GM12878 (cell line): ENCODE measurements at regions not wholly inside any gene's neighbourhood (a gene's known extent, or its start where the extent isn't known, plus 50 kb on each side); places are given as distances from the start of the nearest gene placed in this dataset.

Experiments
- BCL11A ChIP-seq: IDR thresholded peaks from 2 replicates; pipeline ENCODE4 v1.6.1; 2011; ENCODE audit warnings: low read depth, low read length
- CTCF ChIP-seq, 3 experiments: IDR thresholded peaks in 2 of 3; conservative IDR thresholded peaks in 1 of 3; 2 replicates each; pipeline ENCODE4 v1.5.1; 2011; ENCODE audit warnings: low read depth in 3 of 3, low read length in 3 of 3, mild to moderate bottlenecking in 3 of 3, control low read depth in 2 of 3, moderate library complexity in 2 of 3, inconsistent platforms in 1 of 3, mixed read lengths in 1 of 3; ENCODE audit not compliant: control insufficient read depth in 2 of 3, insufficient read depth in 1 of 3; ENCODE audit errors: extremely low read depth in 1 of 3
- EP300 ChIP-seq, 2 experiments: fragments of 150-350 bp in 1 of 2; IDR thresholded peaks; 2 replicates each; pipeline ENCODE4 v1.6.1; 2011 to 2012; ENCODE audit warnings: low read depth in 2 of 2, low read length in 2 of 2, borderline replicate concordance in 1 of 2, improper control_type of control experiment in 1 of 2, inconsistent platforms in 1 of 2; ENCODE audit not compliant: control insufficient read depth in 1 of 2
- FOXM1 ChIP-seq: IDR thresholded peaks from 2 replicates; pipeline ENCODE4 v1.6.1; 2012; ENCODE audit warnings: low read depth, mild to moderate bottlenecking, inconsistent platforms, low read length, moderate library complexity
- MAX ChIP-seq: IDR thresholded peaks from 2 replicates; pipeline ENCODE4 v1.6.1; 2012; ENCODE audit warnings: low read depth, low read length, improper control_type of control experiment
- MTA2 ChIP-seq: fragments of 450-650 bp; IDR thresholded peaks from 2 replicates; pipeline ENCODE4 v1.6.1; 2016; ENCODE audit warnings: low read depth, mild to moderate bottlenecking, moderate library complexity
- PKNOX1 ChIP-seq: fragments of 450-650 bp; IDR thresholded peaks from 2 replicates; pipeline ENCODE4 v1.6.1; 2016; ENCODE audit warnings: mild to moderate bottlenecking
- POLR2AphosphoS5 ChIP-seq: IDR thresholded peaks from 2 replicates; pipeline ENCODE4 v1.6.1; 2011; ENCODE audit warnings: mild to moderate bottlenecking, low read length, inconsistent platforms
- RAD21 ChIP-seq: IDR thresholded peaks from 2 replicates; pipeline ENCODE4 v1.6.1; 2011; ENCODE audit warnings: mild to moderate bottlenecking, low read depth, low read length, moderate library complexity; ENCODE audit not compliant: insufficient read depth
- RBBP5 ChIP-seq: fragments of 200-600 bp; sonication (generic); conservative IDR thresholded peaks from 2 replicates; pipeline ENCODE4 v1.6.1; 2016
- SUZ12 ChIP-seq: fragments of 200-600 bp; sonication (generic); IDR thresholded peaks from one replicate; pipeline ENCODE4 v1.6.1; 2018; ENCODE audit warnings: antibody characterized with exemption, mild to moderate bottlenecking; ENCODE audit not compliant: unreplicated experiment

- TF ChIP-seq SUZ12 (no peak), RAD21 (no peak), CTCF (IDR thresholded peaks at IDR 0.05 in 2 of 3, conservative IDR thresholded peaks at IDR 0.05 in 1 of 3; ENCODE audit: control insufficient read depth in 2 of 3, extremely low read depth in 1 of 3, insufficient read depth in 1 of 3, low read depth in 3 of 3, low read length in 3 of 3) (no peak), MAX (no peak), FOXM1 (no peak), PKNOX1 (no peak), RBBP5 (no peak), POLR2AphosphoS5 (no peak), EP300 (IDR thresholded peaks at IDR 0.05; ENCODE audit: borderline replicate concordance in 1 of 2, control insufficient read depth in 1 of 2, low read depth in 2 of 2, low read length in 2 of 2) (no peak), MTA2 (no peak), BCL11A (no peak)
These were observed 460.8 kb downstream of the KLF5 start for GRCh38 chr13:73519396-73520116.
